ENCODE measurements at regions not wholly inside any gene's neighbourhood (a gene's known extent, or its start where the extent isn't known, plus 50 kb on each side); places are given as distances from the start of the nearest gene placed in this dataset.

- no peak for DNase-seq (ENCODE audit: low spot score)
These were observed 601.1 kb upstream of the NRXN1 start for GRCh38 chr2:51633073-51633472.

GRCh38 chr2:51629406-51629805, 597.5 kb upstream of the NRXN1 start:
- DNase-seq (ENCODE audit: low spot score) = no peak

GRCh38 chr2:51628917-51629316, 597.0 kb upstream of the NRXN1 start:
- DNase-seq (ENCODE audit: low spot score) = no peak

- DNase-seq (ENCODE audit: low spot score) = no peak
These were observed 593.1 kb upstream of the NRXN1 start for GRCh38 chr2:51624995-51625394.

GRCh38 chr2:51620796-51621195, 588.9 kb upstream of the NRXN1 start:
- DNase-seq (ENCODE audit: low spot score) = peak; percentile 46

- no peak for DNase-seq (ENCODE audit: low spot score)
These were observed 588.0 kb upstream of the NRXN1 start for GRCh38 chr2:51619961-51620360.

- DNase-seq (ENCODE audit: low spot score) = no peak
These were observed 580.5 kb upstream of the NRXN1 start for GRCh38 chr2:51612387-51612786.

- DNase-seq (ENCODE audit: low spot score) = no peak
These were observed 569.8 kb upstream of the NRXN1 start for GRCh38 chr2:51601706-51602105.

GRCh38 chr2:51597086-51597485, 565.2 kb upstream of the NRXN1 start:
- DNase-seq (ENCODE audit: low spot score) = no peak

- no peak for DNase-seq (ENCODE audit: low spot score)
These were observed 563.9 kb upstream of the NRXN1 start for GRCh38 chr2:51595836-51596235.

- no peak for DNase-seq (ENCODE audit: low spot score)
These were observed 549.8 kb upstream of the NRXN1 start for GRCh38 chr2:51581636-51582267.

GRCh38 chr2:51579412-51579811, 547.5 kb upstream of the NRXN1 start:
- no peak for DNase-seq (ENCODE audit: low spot score)

GRCh38 chr2:51575181-51575580, 543.2 kb upstream of the NRXN1 start:
- no peak for DNase-seq (ENCODE audit: low spot score)

- no peak for DNase-seq (ENCODE audit: low spot score)
These were observed 527.1 kb upstream of the NRXN1 start for GRCh38 chr2:51559026-51559425.

GRCh38 chr2:51553476-51553875, 521.5 kb upstream of the NRXN1 start:
- no peak for DNase-seq (ENCODE audit: low spot score)

- no peak for DNase-seq (ENCODE audit: low spot score)
These were observed 503.8 kb upstream of the NRXN1 start for GRCh38 chr2:51535763-51536162.

- DNase-seq (ENCODE audit: low spot score) = no peak
These were observed 502.2 kb upstream of the NRXN1 start for GRCh38 chr2:51534166-51534565.

- no peak for DNase-seq (ENCODE audit: low spot score)
These were observed 496.2 kb upstream of the NRXN1 start for GRCh38 chr2:51528156-51528555.

- no peak for DNase-seq (ENCODE audit: low spot score)
These were observed 494.8 kb upstream of the NRXN1 start for GRCh38 chr2:51526766-51527165.

GRCh38 chr2:51516667-51517066, 484.7 kb upstream of the NRXN1 start:
- peak; percentile 76 for DNase-seq (ENCODE audit: low spot score)

- DNase-seq (ENCODE audit: low spot score) = no peak
These were observed 479.1 kb upstream of the NRXN1 start for GRCh38 chr2:51511002-51511401.

- no peak for DNase-seq (ENCODE audit: low spot score)
These were observed 478.4 kb upstream of the NRXN1 start for GRCh38 chr2:51510303-51510702.

- DNase-seq (ENCODE audit: low spot score) = no peak
These were observed 473.6 kb upstream of the NRXN1 start for GRCh38 chr2:51505533-51505932.

GRCh38 chr2:51490576-51491234, 458.8 kb upstream of the NRXN1 start:
- DNase-seq (ENCODE audit: low spot score) = no peak
